Tibial nerve (tissue), 4 donors: ENCODE measurements at regions not wholly inside any gene's neighbourhood (a gene's known extent, or its start where the extent isn't known, plus 50 kb on each side); places are given as distances from the start of the nearest gene placed in this dataset.

Source experiments
- DNase-seq, 2 donors: peaks; one replicate each; pipeline ENCODE4 v3.0.0-alpha.2; 2019; ENCODE audit warnings: low spot score in 2 of 2
- H3K27ac ChIP-seq, 4 donors: fragments of 200-600 bp; sonication (generic) in 3 of 4; one replicate each; pipeline ENCODE4 v1.5.1; 2017 to 2019; ENCODE audit warnings: mild to moderate bottlenecking in 1 of 4
- H3K27me3 ChIP-seq, 2 donors: fragments of 200-600 bp; sonication (generic) in 1 of 2; one replicate each; pipeline versions ENCODE4 v1.5.1 to v1.6.0; 2017 to 2019
- H3K36me3 ChIP-seq, 3 donors: fragments of 200-600 bp; sonication (generic); one replicate each; pipeline ENCODE4 v1.5.1; 2018 to 2019
- H3K4me1 ChIP-seq, 4 donors: fragments of 200-600 bp; sonication (generic) in 3 of 4; one replicate each; pipeline ENCODE4 v1.5.1; 2017 to 2019
- H3K4me3 ChIP-seq, 4 donors: fragments of 200-600 bp; sonication (generic) in 3 of 4; one replicate each; pipeline ENCODE4 v1.5.1; 2017 to 2019; ENCODE audit warnings: mild to moderate bottlenecking in 1 of 4, moderate library complexity in 1 of 4
- H3K9me3 ChIP-seq, 4 donors: fragments of 200-600 bp; sonication (generic) in 3 of 4; one replicate each; pipeline ENCODE4 v1.5.1; 2017 to 2019
- EP300 ChIP-seq, 2 donors: sonication (generic); formaldehyde crosslinking; IDR thresholded peaks; one replicate each; pipeline ENCODE4 v1.6.1; 2017; ENCODE audit warnings: antibody characterized with exemption in 2 of 2, mild to moderate bottlenecking in 1 of 2
- POLR2A ChIP-seq, 2 donors: fragments of 450-650 bp; IDR thresholded peaks; one replicate each; pipeline ENCODE4 v1.6.1; 2017; ENCODE audit warnings: antibody characterized with exemption in 2 of 2, mild to moderate bottlenecking in 2 of 2, moderate library complexity in 2 of 2
- WGBS, 2 donors: methylation state at CpG; one replicate each; pipeline ENCODE4 v1.1.5; 2018; 5-methylcytosine and 5-hydroxymethylcytosine counted together
- TF ChIP-seq, protein P1 (sequence below), 5 experiments: fragments of 200-600 bp in 3 of 5; fragments of 450-650 bp in 2 of 5; sonication (generic) in 3 of 5; IDR thresholded peaks; one replicate each; pipeline ENCODE4 v1.5.1; 2016 to 2019; ENCODE audit warnings: antibody characterized with exemption in 5 of 5, mild to moderate bottlenecking in 3 of 5, moderate library complexity in 2 of 5

DNA sequence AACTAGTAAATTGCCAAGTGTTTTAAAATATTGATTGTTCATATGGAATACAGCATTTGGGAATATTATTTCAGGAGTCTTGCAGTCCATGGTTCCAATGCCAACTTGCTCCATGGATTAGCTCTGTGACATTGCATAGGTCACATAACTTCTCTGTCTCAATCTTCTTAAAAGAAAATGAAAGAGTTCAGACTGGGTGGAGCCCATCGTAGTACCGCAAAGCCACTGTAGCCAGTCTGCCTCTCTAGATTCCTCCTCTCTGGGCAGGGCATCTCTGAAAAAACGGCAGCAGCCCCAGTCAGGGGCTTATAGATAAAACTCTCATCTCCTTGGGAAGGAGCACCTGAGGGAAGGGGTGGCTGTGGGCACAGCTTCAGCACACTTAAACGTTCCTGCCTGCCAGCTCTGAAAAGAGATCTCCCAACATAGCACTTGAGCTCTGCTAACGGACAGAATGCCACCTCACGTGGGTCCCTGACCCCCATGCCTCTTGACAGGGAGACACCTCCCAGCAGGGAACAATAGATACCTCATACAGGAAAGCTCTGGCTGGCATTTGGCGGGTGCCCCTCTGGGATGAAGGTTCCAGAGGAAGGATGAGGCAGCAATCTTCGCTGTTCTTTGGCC lies 168.8 kb upstream of the CNTN4 start:
- Histone ChIP-seq H3K27ac (no peak overlapping the region), H3K27me3 (no peaks in the 10 kb centered on the region), H3K36me3 (no peaks in the 10 kb centered on the region), H3K4me1 (no peaks in the 10 kb centered on the region), H3K4me3 (no peak overlapping the region), H3K9me3 (peaks cover 0 to 16% (median 0%) of the 10 kb centered on the region in 4 donors)
- 83 to 89% methylated on average over 7 of the region's 8 CpGs for WGBS, 2 donors
- DNase-seq, result no peak
- TF ChIP-seq, protein P1, sequence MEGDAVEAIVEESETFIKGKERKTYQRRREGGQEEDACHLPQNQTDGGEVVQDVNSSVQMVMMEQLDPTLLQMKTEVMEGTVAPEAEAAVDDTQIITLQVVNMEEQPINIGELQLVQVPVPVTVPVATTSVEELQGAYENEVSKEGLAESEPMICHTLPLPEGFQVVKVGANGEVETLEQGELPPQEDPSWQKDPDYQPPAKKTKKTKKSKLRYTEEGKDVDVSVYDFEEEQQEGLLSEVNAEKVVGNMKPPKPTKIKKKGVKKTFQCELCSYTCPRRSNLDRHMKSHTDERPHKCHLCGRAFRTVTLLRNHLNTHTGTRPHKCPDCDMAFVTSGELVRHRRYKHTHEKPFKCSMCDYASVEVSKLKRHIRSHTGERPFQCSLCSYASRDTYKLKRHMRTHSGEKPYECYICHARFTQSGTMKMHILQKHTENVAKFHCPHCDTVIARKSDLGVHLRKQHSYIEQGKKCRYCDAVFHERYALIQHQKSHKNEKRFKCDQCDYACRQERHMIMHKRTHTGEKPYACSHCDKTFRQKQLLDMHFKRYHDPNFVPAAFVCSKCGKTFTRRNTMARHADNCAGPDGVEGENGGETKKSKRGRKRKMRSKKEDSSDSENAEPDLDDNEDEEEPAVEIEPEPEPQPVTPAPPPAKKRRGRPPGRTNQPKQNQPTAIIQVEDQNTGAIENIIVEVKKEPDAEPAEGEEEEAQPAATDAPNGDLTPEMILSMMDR (IDR thresholded peaks at IDR 0.05), result no peak
- TF ChIP-seq EP300 (IDR thresholded peaks at IDR 0.05) (no peak), POLR2A (IDR thresholded peaks at IDR 0.05) (no peak)

DNA sequence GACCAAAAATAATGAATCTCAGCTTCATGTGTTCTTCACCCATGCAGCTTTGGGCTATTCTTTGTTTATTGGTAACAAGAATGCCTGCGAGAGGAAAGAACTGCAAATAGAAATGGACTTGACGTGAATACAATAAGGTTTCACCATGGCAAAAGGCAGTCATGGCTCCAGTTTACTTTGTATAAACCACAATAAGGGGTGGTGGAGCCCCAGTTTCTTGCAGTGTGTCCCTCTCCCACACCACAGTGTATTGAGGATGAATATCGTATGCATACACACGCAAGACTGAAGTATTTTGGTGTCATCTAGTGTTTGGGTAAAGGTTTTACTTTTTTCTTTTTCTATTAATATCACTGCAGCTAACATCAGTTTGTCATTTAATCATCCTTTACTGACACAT lies 159.7 kb upstream of the CNTN4 start:
- no peaks in the 10 kb centered on the region for H3K36me3 ChIP-seq
- H3K4me3 ChIP-seq, result no peak overlapping the region
- H3K9me3 ChIP-seq, result peaks cover 0 to 13% (median 0%) of the 10 kb centered on the region in 4 donors
- peaks cover 0 to 7% (median 0%) of the 10 kb centered on the region in 4 donors for H3K4me1 ChIP-seq
- DNase-seq, result no peak
- WGBS, 2 donors, result 67 to 75% methylated on average over 4 of the region's 4 CpGs
- H3K27ac ChIP-seq, result no peak overlapping the region
- no peaks in the 10 kb centered on the region for H3K27me3 ChIP-seq
- TF ChIP-seq EP300 (IDR thresholded peaks at IDR 0.05), result no peak
- no peak for TF ChIP-seq POLR2A (IDR thresholded peaks at IDR 0.05)
- TF ChIP-seq, protein P1 (IDR thresholded peaks at IDR 0.05), result no peak

DNA sequence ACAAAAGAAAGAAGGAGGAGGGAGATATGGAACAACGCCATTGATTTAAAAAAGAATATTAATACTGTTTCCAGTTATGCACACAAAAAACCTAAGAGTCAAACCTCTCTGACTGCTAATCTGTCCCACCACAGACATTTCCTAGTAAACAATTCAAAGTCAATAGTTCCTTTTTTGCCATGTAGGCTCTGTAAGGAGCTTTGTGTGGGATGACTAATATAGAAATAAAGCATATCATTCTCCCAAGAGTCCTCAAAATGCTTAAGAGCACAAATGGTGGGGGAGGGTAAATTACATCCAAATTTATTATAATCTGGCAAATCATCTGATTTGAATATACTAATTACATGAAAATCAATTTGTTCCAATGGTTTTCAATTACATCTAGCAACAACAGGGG lies 155.9 kb upstream of the CNTN4 start:
- Histone ChIP-seq H3K36me3 (no peaks in the 10 kb centered on the region), H3K27me3 (no peaks in the 10 kb centered on the region), H3K4me3 (no peak overlapping the region), H3K9me3 (no peaks in the 10 kb centered on the region), H3K4me1 (peaks cover 0 to 7% (median 0%) of the 10 kb centered on the region in 4 donors), H3K27ac (no peak overlapping the region)
- 32 to 36% methylated on average over 1 of the region's 1 CpG for WGBS, 2 donors
- no peak for DNase-seq
- TF ChIP-seq, protein P1 (IDR thresholded peaks at IDR 0.05), result no peak
- TF ChIP-seq POLR2A (IDR thresholded peaks at IDR 0.05) (no peak), EP300 (IDR thresholded peaks at IDR 0.05) (no peak)

DNA sequence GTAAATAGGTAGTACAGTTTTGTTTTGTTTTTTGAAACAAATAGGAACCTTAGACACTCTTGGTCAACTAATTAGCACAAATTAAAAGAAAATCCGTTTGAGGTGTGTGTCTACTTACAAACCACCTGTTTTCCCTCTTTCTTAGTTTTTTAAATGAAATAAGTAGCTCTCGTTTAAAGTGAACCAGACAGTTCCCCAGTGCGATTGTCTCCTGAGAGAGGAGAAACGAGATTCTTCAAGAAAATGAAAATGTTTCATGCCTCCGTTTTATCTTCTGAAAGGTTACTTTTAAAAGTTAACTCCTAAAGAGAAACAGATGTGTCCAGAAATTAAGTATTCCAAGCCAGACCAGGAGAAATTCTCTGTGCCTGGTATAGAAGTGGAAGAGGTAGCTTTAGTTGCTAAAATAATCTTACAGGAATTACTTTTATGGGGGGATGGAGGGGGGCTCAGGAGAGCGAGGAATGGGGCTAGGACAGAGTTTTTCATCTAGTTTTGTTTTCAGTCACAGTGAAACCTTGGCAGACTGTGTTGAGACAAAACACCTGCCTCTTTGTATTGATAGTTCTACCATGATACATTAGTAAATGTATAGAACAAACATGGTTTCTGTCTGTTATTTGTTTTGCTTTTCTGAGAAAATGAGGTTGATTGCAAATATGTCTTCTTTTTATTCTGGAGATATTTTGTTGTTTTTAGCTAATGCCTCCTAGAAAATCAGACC lies 155.1 kb upstream of the CNTN4 start:
- no peaks in the 10 kb centered on the region for H3K36me3 ChIP-seq
- no peak overlapping the region for H3K27ac ChIP-seq
- TF ChIP-seq EP300 (IDR thresholded peaks at IDR 0.05), result no peak
- no peak for TF ChIP-seq POLR2A (IDR thresholded peaks at IDR 0.05)
- TF ChIP-seq, protein P1 (IDR thresholded peaks at IDR 0.05), result no peak
- DNase-seq, result no peak
- peaks cover 0 to 7% (median 0%) of the 10 kb centered on the region in 4 donors for H3K4me1 ChIP-seq
- no peaks in the 10 kb centered on the region for H3K9me3 ChIP-seq
- no peaks in the 10 kb centered on the region for H3K27me3 ChIP-seq
- H3K4me3 ChIP-seq, result no peak overlapping the region
- whole genome bisulfite sequencing, 2 donors, result 29 to 31% methylated on average over 6 of the region's 6 CpGs

DNA sequence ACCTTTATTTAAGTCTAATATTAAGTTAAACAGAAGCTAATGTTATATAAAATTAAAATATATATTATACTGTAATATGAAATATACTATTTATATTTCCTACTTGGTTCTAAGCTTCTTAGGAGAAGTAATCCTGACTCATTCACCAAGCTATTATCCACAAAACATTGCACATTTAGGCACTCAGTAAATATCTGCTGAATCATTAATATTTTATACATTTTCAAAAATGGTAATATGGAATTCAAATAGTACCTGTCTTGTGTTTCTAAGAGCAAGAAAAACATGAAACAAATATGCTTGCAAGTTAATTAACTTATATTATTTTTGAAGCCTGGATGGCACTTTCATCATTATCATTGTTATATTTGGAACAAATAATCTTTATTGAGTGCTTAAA lies 153.0 kb upstream of the CNTN4 start:
- no peaks in the 10 kb centered on the region for H3K27me3 ChIP-seq
- H3K9me3 ChIP-seq, result no peaks in the 10 kb centered on the region
- no peak for DNase-seq
- H3K27ac ChIP-seq, result no peak overlapping the region
- TF ChIP-seq EP300 (IDR thresholded peaks at IDR 0.05) (no peak), POLR2A (IDR thresholded peaks at IDR 0.05) (no peak)
- TF ChIP-seq, protein P1 (IDR thresholded peaks at IDR 0.05), result no peak
- H3K4me3 ChIP-seq, result no peak overlapping the region
- H3K36me3 ChIP-seq, result no peaks in the 10 kb centered on the region
- H3K4me1 ChIP-seq, result peaks cover 0 to 7% (median 0%) of the 10 kb centered on the region in 4 donors
